ENCODE measurements at regions not wholly inside any gene's neighbourhood (a gene's known extent, or its start where the extent isn't known, plus 50 kb on each side); places are given as distances from the start of the nearest gene placed in this dataset.

GRCh38 chr3:118808723-118809122, 225.9 kb downstream of the IGSF11 start:
- no peaks in the 10 kb centered on the region for H3F3A ChIP-seq (ENCODE audit: insufficient read depth)
- no peaks in the 10 kb centered on the region for H3K79me2 ChIP-seq (ENCODE audit: insufficient read depth)
- H3K4me2 ChIP-seq (ENCODE audit: unreplicated experiment) = no peak overlapping the region
- H2AFZ ChIP-seq = no peak overlapping the region
- H3K9me3 ChIP-seq (ENCODE audit: low read depth) = no peaks in the 10 kb centered on the region
- 9 to 17% methylated on average over 5 to 6 of the region's 6 CpGs for WGBS, 2 experiments (ENCODE audit: low coverage in 1 of 2, low lambda C conversion rate in 2 of 2, missing lambda C conversion rate in 2 of 2)
- TF ChIP-seq EZH2phosphoT487 (IDR thresholded peaks at IDR 0.05; ENCODE audit: insufficient read depth, low read depth) (no peak), EZH2 (IDR thresholded peaks at IDR 0.05; ENCODE audit: insufficient read depth, poor library complexity, severe bottlenecking) (no peak)
- no peak overlapping the region for H3K4me3 ChIP-seq
- in situ Hi-C loops (cut with MboI) = no loop called here
- H3K9me2 ChIP-seq (ENCODE audit: insufficient read depth) = no peaks in the 10 kb centered on the region
- H3K36me3 ChIP-seq (ENCODE audit: low read depth) = no peaks in the 10 kb centered on the region
- no peaks in the 10 kb centered on the region for H3K4me1 ChIP-seq (ENCODE audit: insufficient read depth)
- H3K27ac ChIP-seq = no peak overlapping the region
- no peak overlapping the region for H3K9ac ChIP-seq
- DNase-seq = no peak
- H3K27me3 ChIP-seq (replicated peaks; ENCODE audit: insufficient read depth) = no peaks in the 10 kb centered on the region
- H4K20me1 ChIP-seq (ENCODE audit: insufficient read depth) = no peaks in the 10 kb centered on the region

- no peaks in the 10 kb centered on the region for H3F3A ChIP-seq (ENCODE audit: insufficient read depth)
- H3K36me3 ChIP-seq (ENCODE audit: low read depth) = no peaks in the 10 kb centered on the region
- H3K4me2 ChIP-seq (ENCODE audit: unreplicated experiment) = no peak overlapping the region
- no peaks in the 10 kb centered on the region for H3K9me2 ChIP-seq (ENCODE audit: insufficient read depth)
- H3K4me1 ChIP-seq (ENCODE audit: insufficient read depth) = no peaks in the 10 kb centered on the region
- TF ChIP-seq EZH2 (IDR thresholded peaks at IDR 0.05; ENCODE audit: insufficient read depth, poor library complexity, severe bottlenecking) (no peak), EZH2phosphoT487 (IDR thresholded peaks at IDR 0.05; ENCODE audit: insufficient read depth, low read depth) (no peak)
- in situ Hi-C loops (cut with MboI) = no loop called here
- H3K9ac ChIP-seq = no peak overlapping the region
- H2AFZ ChIP-seq = no peak overlapping the region
- no peaks in the 10 kb centered on the region for H4K20me1 ChIP-seq (ENCODE audit: insufficient read depth)
- no peaks in the 10 kb centered on the region for H3K79me2 ChIP-seq (ENCODE audit: insufficient read depth)
- H3K27ac ChIP-seq = no peak overlapping the region
- 20 to 29% methylated on average over 9 of the region's 9 CpGs for WGBS, 2 experiments (ENCODE audit: low coverage in 1 of 2, low lambda C conversion rate in 2 of 2, missing lambda C conversion rate in 2 of 2)
- no peak for DNase-seq
- H3K4me3 ChIP-seq = no peak overlapping the region
- no peaks in the 10 kb centered on the region for H3K27me3 ChIP-seq (replicated peaks; ENCODE audit: insufficient read depth)
- H3K9me3 ChIP-seq (ENCODE audit: low read depth) = no peaks in the 10 kb centered on the region
Measured at GRCh38 chr3:118809696-118810498, 224.7 kb downstream of the IGSF11 start.

- H3K4me2 ChIP-seq (ENCODE audit: unreplicated experiment) = no peak overlapping the region
- whole genome bisulfite sequencing, 2 experiments (ENCODE audit: low coverage in 1 of 2, low lambda C conversion rate in 2 of 2, missing lambda C conversion rate in 2 of 2) = 38 to 44% methylated on average over 10 of the region's 10 CpGs
- no peaks in the 10 kb centered on the region for H3K9me2 ChIP-seq (ENCODE audit: insufficient read depth)
- H3K4me1 ChIP-seq (ENCODE audit: insufficient read depth) = no peaks in the 10 kb centered on the region
- H3K36me3 ChIP-seq (ENCODE audit: low read depth) = no peaks in the 10 kb centered on the region
- no peaks in the 10 kb centered on the region for H3K27me3 ChIP-seq (replicated peaks; ENCODE audit: insufficient read depth)
- TF ChIP-seq EZH2 (IDR thresholded peaks at IDR 0.05; ENCODE audit: insufficient read depth, poor library complexity, severe bottlenecking) = no peak
- TF ChIP-seq EZH2phosphoT487 (IDR thresholded peaks at IDR 0.05; ENCODE audit: insufficient read depth, low read depth) = no peak
- no peaks in the 10 kb centered on the region for H3K79me2 ChIP-seq (ENCODE audit: insufficient read depth)
- no peak overlapping the region for H3K9ac ChIP-seq
- H4K20me1 ChIP-seq (ENCODE audit: insufficient read depth) = no peaks in the 10 kb centered on the region
- no peaks in the 10 kb centered on the region for H3K9me3 ChIP-seq (ENCODE audit: low read depth)
- in situ Hi-C loops (cut with MboI) = no loop called here
- H2AFZ ChIP-seq = 0 out of 2 replicates have a peak overlapping the region, but pooled peaks have one; percentile 22
- no peak overlapping the region for H3K4me3 ChIP-seq
- H3K27ac ChIP-seq = no peak overlapping the region
- DNase-seq = no peak
- no peaks in the 10 kb centered on the region for H3F3A ChIP-seq (ENCODE audit: insufficient read depth)
Measured at GRCh38 chr3:118810499-118811035, 224.1 kb downstream of the IGSF11 start.

GRCh38 chr3:118811236-118811732, 223.4 kb downstream of the IGSF11 start:
- H4K20me1 ChIP-seq (ENCODE audit: insufficient read depth) = no peaks in the 10 kb centered on the region
- H3K4me3 ChIP-seq = no peak overlapping the region
- no peaks in the 10 kb centered on the region for H3K9me2 ChIP-seq (ENCODE audit: insufficient read depth)
- H3K4me2 ChIP-seq (ENCODE audit: unreplicated experiment) = no peak overlapping the region
- H3K27me3 ChIP-seq (replicated peaks; ENCODE audit: insufficient read depth) = no peaks in the 10 kb centered on the region
- no peak overlapping the region for H2AFZ ChIP-seq
- no peak for DNase-seq
- no peaks in the 10 kb centered on the region for H3K79me2 ChIP-seq (ENCODE audit: insufficient read depth)
- in situ Hi-C loops (cut with MboI) = no loop called here
- H3F3A ChIP-seq (ENCODE audit: insufficient read depth) = no peaks in the 10 kb centered on the region
- no peaks in the 10 kb centered on the region for H3K36me3 ChIP-seq (ENCODE audit: low read depth)
- TF ChIP-seq EZH2 (IDR thresholded peaks at IDR 0.05; ENCODE audit: insufficient read depth, poor library complexity, severe bottlenecking) = no peak
- TF ChIP-seq EZH2phosphoT487 (IDR thresholded peaks at IDR 0.05; ENCODE audit: insufficient read depth, low read depth) = no peak
- H3K9ac ChIP-seq = no peak overlapping the region
- H3K27ac ChIP-seq = no peak overlapping the region
- 29 to 34% methylated on average over 3 of the region's 3 CpGs for WGBS, 2 experiments (ENCODE audit: low coverage in 1 of 2, low lambda C conversion rate in 2 of 2, missing lambda C conversion rate in 2 of 2)
- no peaks in the 10 kb centered on the region for H3K4me1 ChIP-seq (ENCODE audit: insufficient read depth)
- no peaks in the 10 kb centered on the region for H3K9me3 ChIP-seq (ENCODE audit: low read depth)

Measured in GM23248 (cell line).